Erythroblast (primary cell): ENCODE measurements at regions not wholly inside any gene's neighbourhood (a gene's known extent, or its start where the extent isn't known, plus 50 kb on each side); places are given as distances from the start of the nearest gene placed in this dataset.

ENCODE experiments used
- GATA1 ChIP-seq: IDR thresholded peaks from 2 replicates; pipeline ENCODE4 v1.6.1; 2011; ENCODE audit warnings: low read depth, mild to moderate bottlenecking, control low read depth, low read length, moderate library complexity
- POLR2A ChIP-seq: IDR thresholded peaks from 2 replicates; pipeline ENCODE4 v1.6.1; 2011; ENCODE audit warnings: mild to moderate bottlenecking, low read length

DNA sequence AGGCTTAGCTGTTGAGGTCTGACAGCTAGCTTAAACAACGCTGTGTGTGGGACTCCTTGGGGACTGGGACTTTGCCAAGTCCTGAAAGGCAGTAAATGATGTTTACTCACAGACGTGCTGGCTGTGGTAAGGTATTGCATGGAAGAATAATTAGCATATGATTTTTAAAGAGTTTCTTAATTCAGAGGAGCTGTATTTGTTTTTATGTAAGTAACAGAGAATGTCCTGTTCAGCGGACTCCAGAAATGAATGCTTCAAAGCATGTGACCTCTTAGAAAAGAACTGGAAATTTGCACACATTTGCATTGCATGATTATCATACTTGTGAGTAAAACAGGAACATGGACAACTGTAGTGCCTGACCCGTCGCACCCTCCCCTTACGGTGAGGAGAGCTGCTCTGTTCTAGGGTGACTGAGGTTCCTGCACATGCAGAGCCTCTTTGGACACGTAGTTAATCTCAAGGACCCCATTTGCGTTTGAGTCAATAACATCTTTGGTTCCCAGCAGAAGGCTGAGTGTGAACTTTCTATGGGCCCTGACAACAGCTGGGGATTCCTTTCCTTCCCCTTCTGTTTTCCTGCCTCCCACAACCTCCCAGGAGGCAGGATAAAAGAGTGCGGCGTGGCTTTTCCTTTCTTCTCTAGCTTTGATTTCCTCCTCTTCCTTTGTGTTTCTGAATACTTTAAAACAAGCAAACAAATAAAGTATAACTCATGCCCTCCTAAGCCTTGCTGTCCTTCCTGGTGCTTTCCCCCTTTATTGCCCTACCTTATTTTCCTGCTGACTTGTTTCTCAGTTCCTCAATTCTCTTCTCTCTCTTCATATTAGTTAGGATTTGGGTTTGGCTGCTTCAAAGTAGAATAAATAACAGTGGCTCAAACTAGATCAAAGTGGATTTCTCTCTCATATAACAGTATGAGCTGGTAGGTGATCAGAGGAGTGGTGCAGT lies 157.2 kb upstream of the CD180 start:
- TF ChIP-seq POLR2A (no peak), GATA1 (no peak)
